HCT116 (cell line): ENCODE measurements at regions not wholly inside any gene's neighbourhood (a gene's known extent, or its start where the extent isn't known, plus 50 kb on each side); places are given as distances from the start of the nearest gene placed in this dataset.

Source experiments
- ATAC-seq: fragments of 200-7000 bp; cut with Tn5 transposase; 2 replicates; pipeline ENCODE4 v1.9.1; 2020; ENCODE audit warnings: mild to moderate bottlenecking, moderate library complexity
- BruUV-seq: library from RNA; stranded (reverse); fragments of 400-500 nt; replicated peaks from 2 replicates; lab custom pipeline; 2021; lab: Mats Ljungman, UMichigan
- CTCF ChIA-PET: fragments of 300-600 bp; sonication (Branson Sonifier 250); formaldehyde crosslinking; loops from one replicate; lab custom pipeline; 2021; ENCODE audit warnings: antibody characterized with exemption; lab: Charles Lee
- POLR2A ChIA-PET: fragments of 300-600, 350-600 bp; sonication (Branson Sonifier 250); formaldehyde crosslinking; loops from one replicate; lab custom pipeline; 2021; ENCODE audit warnings: antibody characterized with exemption; lab: Charles Lee
- RAD21 ChIA-PET, 2 experiments: fragments of 300-600 bp; sonication (Branson Sonifier 250); formaldehyde crosslinking; loops; one replicate each; lab custom pipeline; 2023; ENCODE audit warnings: low total read pairs in 2 of 2; ENCODE audit not compliant: uncharacterized antibody in 2 of 2, unreplicated experiment in 2 of 2, low non-redundant PET in 1 of 2; lab: Charles Lee
- DNase-seq: peaks from one replicate; pipeline ENCODE4 v3.0.0-alpha.2; 2010; ENCODE audit warnings: low read depth, low spot score
- H2AFZ ChIP-seq: fragments of 200-600 bp; shearing (Covaris generic), sonication (generic); 2 replicates; pipeline ENCODE4 v1.6.1; 2017; ENCODE audit warnings: low read depth, mixed run types, mixed read lengths, antibody characterized with exemption, low read length; ENCODE audit not compliant: poor library complexity, severe bottlenecking
- H3K27ac ChIP-seq: 2 replicates; pipeline ENCODE4 v1.5.1; 2012; ENCODE audit warnings: low read depth, low read length
- H3K27me3 ChIP-seq: fragments of 200-600 bp; sonication (generic); 2 replicates; pipeline ENCODE4 v1.6.1; 2016; ENCODE audit warnings: mixed run types, low read length, mixed read lengths; ENCODE audit not compliant: insufficient read depth
- H3K36me3 ChIP-seq, 2 experiments: fragments of 200-500 bp in 1 of 2; fragments of 200-600 bp in 1 of 2; sonication (Bioruptor generic) in 1 of 2; sonication (generic) in 1 of 2; 2 replicates each; pipeline versions ENCODE4 v1.5.1 to v1.6.1; 2014 to 2016; ENCODE audit warnings: low read length in 2 of 2, inconsistent platforms in 1 of 2, mixed read lengths in 1 of 2, mixed run types in 1 of 2; ENCODE audit not compliant: insufficient read depth in 2 of 2, control insufficient read depth in 1 of 2
- H3K4me1 ChIP-seq, 2 experiments: fragments of 200-600 bp in 1 of 2; sonication (generic) in 1 of 2; 2 replicates each; pipeline versions ENCODE4 v1.5.1 to v1.6.1; 2012 to 2017; ENCODE audit warnings: low read length in 2 of 2, inconsistent platforms in 1 of 2, mild to moderate bottlenecking in 1 of 2, mixed read lengths in 1 of 2, mixed run types in 1 of 2, moderate library complexity in 1 of 2; ENCODE audit not compliant: insufficient read depth in 2 of 2, control insufficient read depth in 1 of 2
- H3K4me2 ChIP-seq: fragments of 200-600 bp; sonication (generic); 2 replicates; pipeline ENCODE4 v1.6.1; 2017; ENCODE audit warnings: mixed run types, low read length, mixed read lengths
- H3K4me3 ChIP-seq, 2 experiments: fragments of 200-600 bp in 1 of 2; sonication (generic) in 1 of 2; replicated peaks in 1 of 2; 2 replicates each; pipeline ENCODE4 v1.5.1; 2011 to 2016; ENCODE audit warnings: low read length in 2 of 2, control low read depth in 1 of 2, low read depth in 1 of 2, mild to moderate bottlenecking in 1 of 2, mixed read lengths in 1 of 2, mixed run types in 1 of 2
- H3K79me2 ChIP-seq: fragments of 200-600 bp; sonication (generic); 2 replicates; pipeline ENCODE4 v1.6.1; 2017; ENCODE audit warnings: mild to moderate bottlenecking, mixed run types, low read length, moderate library complexity, mixed read lengths; ENCODE audit not compliant: insufficient read depth
- H3K9ac ChIP-seq: fragments of 200-600 bp; sonication (generic); 2 replicates; pipeline ENCODE4 v1.6.1; 2016; ENCODE audit warnings: low read length, mixed read lengths
- H3K9me2 ChIP-seq: fragments of 200-600 bp; sonication (generic), shearing (Covaris generic); 2 replicates; pipeline ENCODE4 v1.6.1; 2017; ENCODE audit warnings: mixed run types, mild to moderate bottlenecking, moderate library complexity; ENCODE audit not compliant: insufficient read depth
- H3K9me3 ChIP-seq, 2 experiments: fragments of 200-500 bp in 1 of 2; fragments of 200-600 bp in 1 of 2; sonication (Bioruptor generic) in 1 of 2; sonication (generic) in 1 of 2; 2 replicates each; pipeline ENCODE4 v1.6.1; 2014 to 2017; ENCODE audit warnings: low read length in 2 of 2, mixed read lengths in 2 of 2, inconsistent platforms in 1 of 2, low read depth in 1 of 2, mild to moderate bottlenecking in 1 of 2, mixed run types in 1 of 2, moderate library complexity in 1 of 2; ENCODE audit not compliant: control insufficient read depth in 1 of 2, insufficient read depth in 1 of 2
- H4K20me1 ChIP-seq: fragments of 200-600 bp; sonication (generic), shearing (Covaris generic); 2 replicates; pipeline ENCODE4 v1.6.1; 2017; ENCODE audit warnings: mixed run types, mild to moderate bottlenecking, moderate library complexity; ENCODE audit not compliant: insufficient read depth
- CBX3 ChIP-seq: IDR thresholded peaks from 2 replicates; pipeline ENCODE4 v1.6.1; 2012; ENCODE audit warnings: low read depth
- EGR1 ChIP-seq: IDR thresholded peaks from 2 replicates; pipeline ENCODE4 v1.6.1; 2012; ENCODE audit warnings: low read depth
- ELF1 ChIP-seq: IDR thresholded peaks from 2 replicates; pipeline ENCODE4 v1.6.1; 2012; ENCODE audit warnings: low read depth, borderline replicate concordance
- EZH2 ChIP-seq: fragments of 200-600 bp; sonication (generic); IDR thresholded peaks from 2 replicates; pipeline ENCODE4 v1.6.1; 2017; ENCODE audit warnings: antibody characterized with exemption, mixed run types
- EZH2phosphoT487 ChIP-seq: fragments of 200-600 bp; IDR thresholded peaks from 2 replicates; pipeline ENCODE4 v1.6.1; 2018; ENCODE audit warnings: antibody characterized with exemption, borderline replicate concordance
- FOSL1 ChIP-seq: IDR thresholded peaks from 2 replicates; pipeline ENCODE4 v1.6.1; 2012; ENCODE audit warnings: low read depth
- JUND ChIP-seq: IDR thresholded peaks from 2 replicates; pipeline ENCODE4 v1.6.1; 2012
- POLR2A ChIP-seq: IDR thresholded peaks from 2 replicates; pipeline ENCODE4 v1.7.0; 2011; ENCODE audit warnings: borderline replicate concordance; ENCODE audit not compliant: insufficient read depth, insufficient read length; ENCODE audit errors: extremely low read depth
- RAD21 ChIP-seq: IDR thresholded peaks from 2 replicates; pipeline ENCODE4 v1.6.1; 2012; ENCODE audit warnings: low read depth, mild to moderate bottlenecking
- SIN3A ChIP-seq: IDR thresholded peaks from 2 replicates; pipeline ENCODE4 v1.6.1; 2012; ENCODE audit warnings: low read depth
- SP1 ChIP-seq: IDR thresholded peaks from 2 replicates; pipeline ENCODE4 v1.6.1; 2012; ENCODE audit warnings: low read depth
- SRF ChIP-seq: IDR thresholded peaks from 2 replicates; pipeline ENCODE4 v1.6.1; 2012; ENCODE audit warnings: low read depth
- TCF7L2 ChIP-seq: IDR thresholded peaks from 2 replicates; pipeline ENCODE4 v1.7.0; 2011; ENCODE audit warnings: borderline replicate concordance, inconsistent platforms; ENCODE audit not compliant: insufficient read depth, insufficient read length; ENCODE audit errors: extremely low read depth
- YY1 ChIP-seq: IDR thresholded peaks from 2 replicates; pipeline ENCODE4 v1.6.1; 2011; ENCODE audit warnings: low read length, low read depth, moderate library complexity, mild to moderate bottlenecking; ENCODE audit not compliant: insufficient replicate concordance; ENCODE audit errors: extremely low read depth
- ZNF274 ChIP-seq: fragments of 200-500 bp; sonication (Bioruptor generic); IDR thresholded peaks from 2 replicates; pipeline ENCODE4 v1.6.1; 2014; ENCODE audit warnings: mild to moderate bottlenecking, low read depth, low read length, inconsistent platforms
- intact Hi-C: fragments of 100-400 bp; cut with micrococcal nuclease; formaldehyde crosslinking; loops from 2 replicates; pipeline ENCODE4 v1.10.0; 2022
- TF ChIP-seq, protein P1 (sequence below): IDR thresholded peaks from 2 replicates; pipeline ENCODE4 v1.6.1; 2012; ENCODE audit warnings: low read depth
- TF ChIP-seq, protein P2 (sequence below): IDR thresholded peaks from 2 replicates; pipeline ENCODE4 v1.6.1; 2012

DNA sequence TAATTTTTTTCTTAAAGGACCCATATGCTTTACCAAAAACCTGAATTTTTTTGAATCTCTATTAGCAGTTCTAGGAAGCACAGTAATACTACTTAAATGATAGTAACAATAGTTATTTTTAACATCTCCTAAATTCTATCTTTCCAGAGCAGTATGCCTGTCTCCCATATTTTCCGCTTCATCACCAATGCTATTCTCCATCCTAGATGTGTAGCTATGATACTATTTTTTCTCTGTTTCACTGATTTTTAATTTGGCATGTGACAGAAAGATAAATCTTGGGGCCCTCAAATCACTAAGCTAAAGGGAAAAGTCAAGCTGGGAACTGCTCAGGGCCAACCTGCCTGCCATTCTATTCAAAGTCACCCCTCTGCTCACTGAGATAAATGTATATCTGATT, 102.3 kb upstream of the HMCN1 start:
- Histone ChIP-seq H3K79me2 (no peaks in the 10 kb centered on the region), H3K9me2 (0 out of 2 replicates have a peak, but pooled peaks cover 3% of the 10 kb centered on the region), H3K27ac (no peak overlapping the region), H3K4me1 (no peaks in the 10 kb centered on the region), H3K9me3 (no peaks in the 10 kb centered on the region), H3K27me3 (no peaks in the 10 kb centered on the region), H4K20me1 (no peaks in the 10 kb centered on the region), H3K9ac (no peak overlapping the region), H3K4me2 (no peak overlapping the region), H2AFZ (no peak overlapping the region), H3K4me3 (no peak overlapping the region), H3K36me3 (no peaks in the 10 kb centered on the region)
- intact Hi-C loops, result no loop called here
- RAD21 ChIA-PET, result no interaction called here
- CTCF ChIA-PET, result no interaction called here
- DNase-seq (no peak), ATAC-seq (no peak)
- POLR2A ChIA-PET, result no interaction called here
- BruUV-seq, result no TSS peak
- no peak for TF ChIP-seq YY1
- TF ChIP-seq ZNF274, result no peak
- TF ChIP-seq SRF, result no peak
- TF ChIP-seq CBX3, result no peak
- TF ChIP-seq ELF1, result no peak

DNA sequence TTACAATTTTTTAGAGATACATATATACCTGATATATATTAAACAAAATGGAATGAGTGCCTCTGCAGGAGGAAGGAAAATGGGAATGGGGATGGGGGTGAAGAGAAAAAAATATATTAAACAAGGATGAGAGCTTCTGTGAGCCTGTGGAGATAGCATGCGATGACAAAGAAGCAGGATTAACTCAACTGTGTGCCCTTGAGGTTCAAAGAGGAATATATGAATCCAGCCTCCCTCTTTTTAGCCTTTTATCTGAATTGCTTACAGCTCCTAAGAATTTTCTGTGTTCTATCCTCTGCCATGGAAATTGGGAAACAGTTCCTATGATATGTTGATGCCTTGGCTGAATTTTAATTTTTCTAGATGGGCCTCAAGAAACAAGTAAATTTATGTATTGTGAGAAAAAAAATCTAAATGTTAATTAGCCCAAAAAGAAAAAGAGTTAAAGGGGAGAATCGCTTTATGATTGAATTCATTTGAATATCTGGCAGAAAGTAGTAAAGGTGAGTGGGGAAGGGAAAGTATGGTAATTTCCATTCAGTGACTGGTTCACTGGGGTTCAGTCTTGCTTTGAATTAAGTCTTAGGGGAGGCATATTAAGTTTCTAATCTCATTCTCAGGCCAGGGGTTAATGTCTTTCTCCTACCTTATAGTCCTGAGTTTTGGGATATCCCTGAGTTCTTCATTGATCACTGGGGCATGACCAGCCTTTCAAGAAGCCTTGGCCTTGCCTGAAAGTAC, 106.3 kb upstream of the HMCN1 start:
- H3K4me1 ChIP-seq, result no peaks in the 10 kb centered on the region

More for the DNA sequence above, 106.3 kb upstream of the HMCN1 start:
- H2AFZ ChIP-seq, result no peak overlapping the region
- ATAC-seq (no peak), DNase-seq (no peak)
- ChIA-PET POLR2A (no interaction called here), RAD21 (no interaction called here)
- intact Hi-C loops, result no loop called here
- H3K79me2 ChIP-seq, result no peaks in the 10 kb centered on the region
- no peaks in the 10 kb centered on the region for H3K27me3 ChIP-seq
- no peaks in the 10 kb centered on the region for H4K20me1 ChIP-seq
- no peak overlapping the region for H3K4me2 ChIP-seq
- no TSS peak for BruUV-seq
- no peak overlapping the region for H3K27ac ChIP-seq
- H3K4me3 ChIP-seq, result no peak overlapping the region
- TF ChIP-seq TCF7L2, result no peak
- TF ChIP-seq JUND, result no peak
- TF ChIP-seq, protein P1, sequence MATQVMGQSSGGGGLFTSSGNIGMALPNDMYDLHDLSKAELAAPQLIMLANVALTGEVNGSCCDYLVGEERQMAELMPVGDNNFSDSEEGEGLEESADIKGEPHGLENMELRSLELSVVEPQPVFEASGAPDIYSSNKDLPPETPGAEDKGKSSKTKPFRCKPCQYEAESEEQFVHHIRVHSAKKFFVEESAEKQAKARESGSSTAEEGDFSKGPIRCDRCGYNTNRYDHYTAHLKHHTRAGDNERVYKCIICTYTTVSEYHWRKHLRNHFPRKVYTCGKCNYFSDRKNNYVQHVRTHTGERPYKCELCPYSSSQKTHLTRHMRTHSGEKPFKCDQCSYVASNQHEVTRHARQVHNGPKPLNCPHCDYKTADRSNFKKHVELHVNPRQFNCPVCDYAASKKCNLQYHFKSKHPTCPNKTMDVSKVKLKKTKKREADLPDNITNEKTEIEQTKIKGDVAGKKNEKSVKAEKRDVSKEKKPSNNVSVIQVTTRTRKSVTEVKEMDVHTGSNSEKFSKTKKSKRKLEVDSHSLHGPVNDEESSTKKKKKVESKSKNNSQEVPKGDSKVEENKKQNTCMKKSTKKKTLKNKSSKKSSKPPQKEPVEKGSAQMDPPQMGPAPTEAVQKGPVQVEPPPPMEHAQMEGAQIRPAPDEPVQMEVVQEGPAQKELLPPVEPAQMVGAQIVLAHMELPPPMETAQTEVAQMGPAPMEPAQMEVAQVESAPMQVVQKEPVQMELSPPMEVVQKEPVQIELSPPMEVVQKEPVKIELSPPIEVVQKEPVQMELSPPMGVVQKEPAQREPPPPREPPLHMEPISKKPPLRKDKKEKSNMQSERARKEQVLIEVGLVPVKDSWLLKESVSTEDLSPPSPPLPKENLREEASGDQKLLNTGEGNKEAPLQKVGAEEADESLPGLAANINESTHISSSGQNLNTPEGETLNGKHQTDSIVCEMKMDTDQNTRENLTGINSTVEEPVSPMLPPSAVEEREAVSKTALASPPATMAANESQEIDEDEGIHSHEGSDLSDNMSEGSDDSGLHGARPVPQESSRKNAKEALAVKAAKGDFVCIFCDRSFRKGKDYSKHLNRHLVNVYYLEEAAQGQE, result no peak
- TF ChIP-seq, protein P2, sequence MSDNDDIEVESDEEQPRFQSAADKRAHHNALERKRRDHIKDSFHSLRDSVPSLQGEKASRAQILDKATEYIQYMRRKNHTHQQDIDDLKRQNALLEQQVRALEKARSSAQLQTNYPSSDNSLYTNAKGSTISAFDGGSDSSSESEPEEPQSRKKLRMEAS, result no peak
- TF ChIP-seq POLR2A, result no peak
- TF ChIP-seq EGR1, result no peak
- TF ChIP-seq FOSL1, result no peak
- no peak for TF ChIP-seq EZH2phosphoT487
- no peak for TF ChIP-seq ZNF274
- no peak for TF ChIP-seq EZH2
- TF ChIP-seq RAD21, result no peak
- no peak for TF ChIP-seq SRF
- no peak for TF ChIP-seq ELF1
- no peak for TF ChIP-seq SIN3A
- no peak for TF ChIP-seq SP1
- TF ChIP-seq, all 23 proteins: peak for 0
- CTCF ChIA-PET, result no interaction called here
- H3K9me3 ChIP-seq, result no peaks in the 10 kb centered on the region
- no peaks in the 10 kb centered on the region for H3K36me3 ChIP-seq
- no peaks in the 10 kb centered on the region for H3K9me2 ChIP-seq
- H3K9ac ChIP-seq, result no peak overlapping the region
